A673 (cell line): ENCODE measurements at regions not wholly inside any gene's neighbourhood (a gene's known extent, or its start where the extent isn't known, plus 50 kb on each side); places are given as distances from the start of the nearest gene placed in this dataset.

Experiments used
- EZH2 ChIP-seq: fragments of 200-600 bp; sonication (generic); IDR thresholded peaks from 2 replicates; pipeline ENCODE4 v1.6.1; 2017; ENCODE audit warnings: borderline replicate concordance, low read depth, mild to moderate bottlenecking, mixed read lengths, antibody characterized with exemption, low read length; ENCODE audit not compliant: poor library complexity, severe bottlenecking
- TF ChIP-seq, protein P1 (sequence below): fragments of 300-800, 200-600 bp; sonication (generic); conservative IDR thresholded peaks from 2 replicates; pipeline ENCODE4 v1.5.1; 2017; ENCODE audit warnings: low read depth, mild to moderate bottlenecking, antibody characterized with exemption, low read length, moderate library complexity, mixed read lengths

DNA sequence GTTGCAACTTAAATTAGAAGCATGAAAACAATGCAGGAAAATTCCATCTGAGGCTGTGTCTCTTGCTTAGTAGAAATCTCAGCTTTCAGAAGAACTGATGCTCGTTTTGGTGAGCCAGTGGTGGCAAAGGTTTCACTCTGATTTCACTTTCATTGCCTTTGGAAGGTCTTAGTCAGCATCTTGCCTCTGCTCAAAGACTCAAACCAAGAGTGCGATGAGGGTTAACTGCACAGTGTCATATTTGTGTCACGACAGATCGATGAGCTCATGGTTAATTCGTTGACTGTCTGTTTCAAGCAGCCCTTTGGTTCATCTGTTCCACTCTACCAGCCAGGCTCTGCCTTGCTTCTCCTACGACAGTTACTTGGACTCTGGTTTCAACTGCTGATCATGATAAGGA, 331.3 kb upstream of the KIF2A start:
- TF ChIP-seq, protein P1, sequence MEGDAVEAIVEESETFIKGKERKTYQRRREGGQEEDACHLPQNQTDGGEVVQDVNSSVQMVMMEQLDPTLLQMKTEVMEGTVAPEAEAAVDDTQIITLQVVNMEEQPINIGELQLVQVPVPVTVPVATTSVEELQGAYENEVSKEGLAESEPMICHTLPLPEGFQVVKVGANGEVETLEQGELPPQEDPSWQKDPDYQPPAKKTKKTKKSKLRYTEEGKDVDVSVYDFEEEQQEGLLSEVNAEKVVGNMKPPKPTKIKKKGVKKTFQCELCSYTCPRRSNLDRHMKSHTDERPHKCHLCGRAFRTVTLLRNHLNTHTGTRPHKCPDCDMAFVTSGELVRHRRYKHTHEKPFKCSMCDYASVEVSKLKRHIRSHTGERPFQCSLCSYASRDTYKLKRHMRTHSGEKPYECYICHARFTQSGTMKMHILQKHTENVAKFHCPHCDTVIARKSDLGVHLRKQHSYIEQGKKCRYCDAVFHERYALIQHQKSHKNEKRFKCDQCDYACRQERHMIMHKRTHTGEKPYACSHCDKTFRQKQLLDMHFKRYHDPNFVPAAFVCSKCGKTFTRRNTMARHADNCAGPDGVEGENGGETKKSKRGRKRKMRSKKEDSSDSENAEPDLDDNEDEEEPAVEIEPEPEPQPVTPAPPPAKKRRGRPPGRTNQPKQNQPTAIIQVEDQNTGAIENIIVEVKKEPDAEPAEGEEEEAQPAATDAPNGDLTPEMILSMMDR: no peak
- TF ChIP-seq EZH2: no peak
